Gastrocnemius medialis (tissue), 4 donors: ENCODE measurements at regions not wholly inside any gene's neighbourhood (a gene's known extent, or its start where the extent isn't known, plus 50 kb on each side); places are given as distances from the start of the nearest gene placed in this dataset.

Source experiments
- ATAC-seq, 2 donors: fragments of 150-250 bp; one replicate each; pipeline ENCODE4 v1.9.1; 2016
- DNase-seq, 2 donors: peaks; one replicate each; pipeline ENCODE4 v3.0.0-alpha.2; 2019
- H3K27ac ChIP-seq, 4 donors: fragments of 200-600 bp; sonication (generic); 1 replicate in 1 of 4; 2 replicates in 3 of 4; pipeline ENCODE4 v1.5.1; 2016 to 2018; ENCODE audit warnings: mild to moderate bottlenecking in 2 of 4, moderate library complexity in 1 of 4
- H3K27me3 ChIP-seq, 3 donors: fragments of 200-600 bp; sonication (generic) in 2 of 3; 1 replicate in 1 of 3; 2 replicates in 2 of 3; pipeline versions ENCODE4 v1.5.1 to v1.6.0; 2016 to 2019; ENCODE audit warnings: mild to moderate bottlenecking in 1 of 3, moderate library complexity in 1 of 3
- H3K36me3 ChIP-seq, 2 donors: fragments of 200-600 bp; sonication (generic) in 1 of 2; one replicate each; pipeline ENCODE4 v1.5.1; 2017 to 2018
- H3K4me1 ChIP-seq, 2 donors: fragments of 200-600 bp; sonication (generic) in 1 of 2; one replicate each; pipeline ENCODE4 v1.5.1; 2016 to 2017; ENCODE audit warnings: mild to moderate bottlenecking in 2 of 2
- H3K4me3 ChIP-seq, 4 donors: fragments of 200-600 bp; sonication (generic) in 3 of 4; 1 replicate in 1 of 4; 2 replicates in 3 of 4; pipeline ENCODE4 v1.5.1; 2016 to 2019; ENCODE audit warnings: mild to moderate bottlenecking in 2 of 4
- H3K9me3 ChIP-seq, 3 donors: fragments of 200-600 bp; sonication (generic) in 2 of 3; 1 replicate in 1 of 3; 2 replicates in 2 of 3; pipeline ENCODE4 v1.5.1; 2016 to 2019
- CTCF ChIP-seq, 5 experiments: fragments of 450-650 bp in 3 of 5; fragments of 200-600 bp in 2 of 5; sonication (generic) in 2 of 5; IDR thresholded peaks in 4 of 5; conservative IDR thresholded peaks in 1 of 5; 1 replicate in 4 of 5; 2 replicates in 1 of 5; pipeline ENCODE4 v1.5.1; 2016 to 2019; ENCODE audit warnings: antibody characterized with exemption in 5 of 5, mild to moderate bottlenecking in 3 of 5, moderate library complexity in 3 of 5
- POLR2A ChIP-seq, 2 donors: fragments of 450-650 bp; IDR thresholded peaks; one replicate each; pipeline ENCODE4 v1.6.1; 2017; ENCODE audit warnings: antibody characterized with exemption in 2 of 2, mild to moderate bottlenecking in 2 of 2, moderate library complexity in 2 of 2
- in situ Hi-C, 4 donors: fragments of 200-750 bp; cut with MboI; loops; one replicate each; pipeline versions ENCODE4 v1.15.0 to v1.8.0; 2017; ENCODE audit warnings: low sequenced_read_pairs in 4 of 4
- intact Hi-C: fragments of 100-400 bp; cut with DNase I; formaldehyde crosslinking; loops from one replicate; pipeline ENCODE4 v1.15.1; 2023; ENCODE audit warnings: low total_unique reads

DNA sequence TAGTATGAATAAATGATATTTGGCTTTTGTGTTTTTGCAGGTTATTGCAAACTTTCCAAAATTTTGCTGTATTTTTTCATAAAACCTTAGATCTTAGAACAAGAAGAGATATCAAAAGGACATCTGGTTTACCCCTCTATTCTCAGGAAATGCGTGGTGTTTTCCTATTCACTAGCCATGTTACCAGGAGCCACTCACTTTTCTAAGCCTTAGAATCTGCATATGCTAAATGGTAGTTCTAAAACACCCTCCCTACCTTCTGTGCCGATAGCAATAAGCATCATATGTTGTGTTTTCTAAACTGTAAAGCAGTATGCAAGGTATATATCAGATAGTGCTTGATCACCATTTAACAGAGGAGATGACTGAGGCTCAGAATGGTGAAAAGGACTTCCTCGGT, 715.0 kb upstream of the CELF2 start:
- no peaks in the 10 kb centered on the region for H3K9me3 ChIP-seq
- intact Hi-C loops = no loop called here
- no peaks in the 10 kb centered on the region for H3K27me3 ChIP-seq
- in situ Hi-C loops = no loop called here
- DNase-seq = no peak
- H3K27ac ChIP-seq = no peak overlapping the region
- H3K4me3 ChIP-seq = no peak overlapping the region
- no peaks in the 10 kb centered on the region for H3K36me3 ChIP-seq
- TF ChIP-seq POLR2A (IDR thresholded peaks at IDR 0.05) (no peak), CTCF (IDR thresholded peaks at IDR 0.05 in 4 of 5, conservative IDR thresholded peaks at IDR 0.05 in 1 of 5) (no peak)
- ATAC-seq = no peak
- H3K4me1 ChIP-seq = no peaks in the 10 kb centered on the region

GRCh38 chr10:10307036-10307435, 710.6 kb upstream of the CELF2 start:
- in situ Hi-C loops = no loop called here
- H3K9me3 ChIP-seq = no peaks in the 10 kb centered on the region
- intact Hi-C loops = no loop called here
- H3K27ac ChIP-seq = no peak overlapping the region
- H3K4me1 ChIP-seq = no peaks in the 10 kb centered on the region
- no peak for TF ChIP-seq POLR2A (IDR thresholded peaks at IDR 0.05)
- no peak for TF ChIP-seq CTCF (IDR thresholded peaks at IDR 0.05 in 4 of 5, conservative IDR thresholded peaks at IDR 0.05 in 1 of 5)
- no peak overlapping the region for H3K4me3 ChIP-seq
- ATAC-seq (no peak), DNase-seq (no peak)
- H3K36me3 ChIP-seq = no peaks in the 10 kb centered on the region
- H3K27me3 ChIP-seq = no peaks in the 10 kb centered on the region

DNA sequence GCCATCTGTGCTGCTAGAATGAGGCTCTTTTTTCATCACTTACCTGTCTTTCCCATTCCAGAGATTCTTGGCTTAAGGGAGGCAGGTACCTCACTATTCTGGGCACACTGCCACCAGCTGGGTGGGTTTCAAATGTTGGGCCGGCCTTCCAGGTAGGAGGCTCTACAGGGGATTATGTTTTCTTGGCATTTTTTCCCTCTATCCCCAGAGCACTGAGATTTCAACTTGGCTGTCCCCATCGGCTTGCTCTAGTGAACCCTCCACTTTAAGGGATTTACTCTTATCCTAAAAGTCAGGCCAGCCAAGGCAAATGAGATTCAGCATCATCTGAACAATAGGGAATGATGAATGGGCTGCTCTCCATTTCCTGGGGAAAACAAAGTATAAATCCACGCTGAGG, 710.1 kb upstream of the CELF2 start:
- H3K27me3 ChIP-seq = no peaks in the 10 kb centered on the region
- H3K36me3 ChIP-seq = no peaks in the 10 kb centered on the region
- intact Hi-C loops (no loop called here), in situ Hi-C loops (no loop called here)
- TF ChIP-seq CTCF (IDR thresholded peaks at IDR 0.05 in 4 of 5, conservative IDR thresholded peaks at IDR 0.05 in 1 of 5) (no peak), POLR2A (IDR thresholded peaks at IDR 0.05) (no peak)
- no peak overlapping the region for H3K4me3 ChIP-seq
- DNase-seq (no peak), ATAC-seq (no peak)
- no peaks in the 10 kb centered on the region for H3K9me3 ChIP-seq
- no peak overlapping the region for H3K27ac ChIP-seq
- H3K4me1 ChIP-seq = no peaks in the 10 kb centered on the region

GRCh38 chr10:10310498-10310897, 707.2 kb upstream of the CELF2 start:
- Histone ChIP-seq H3K9me3 (no peaks in the 10 kb centered on the region), H3K27ac (no peak overlapping the region), H3K4me1 (no peaks in the 10 kb centered on the region), H3K36me3 (no peaks in the 10 kb centered on the region), H3K27me3 (no peaks in the 10 kb centered on the region), H3K4me3 (no peak overlapping the region)
- TF ChIP-seq CTCF (IDR thresholded peaks at IDR 0.05 in 4 of 5, conservative IDR thresholded peaks at IDR 0.05 in 1 of 5) (no peak), POLR2A (IDR thresholded peaks at IDR 0.05) (no peak)
- ATAC-seq (no peak), DNase-seq (no peak)
- in situ Hi-C loops (no loop called here), intact Hi-C loops (no loop called here)

DNA sequence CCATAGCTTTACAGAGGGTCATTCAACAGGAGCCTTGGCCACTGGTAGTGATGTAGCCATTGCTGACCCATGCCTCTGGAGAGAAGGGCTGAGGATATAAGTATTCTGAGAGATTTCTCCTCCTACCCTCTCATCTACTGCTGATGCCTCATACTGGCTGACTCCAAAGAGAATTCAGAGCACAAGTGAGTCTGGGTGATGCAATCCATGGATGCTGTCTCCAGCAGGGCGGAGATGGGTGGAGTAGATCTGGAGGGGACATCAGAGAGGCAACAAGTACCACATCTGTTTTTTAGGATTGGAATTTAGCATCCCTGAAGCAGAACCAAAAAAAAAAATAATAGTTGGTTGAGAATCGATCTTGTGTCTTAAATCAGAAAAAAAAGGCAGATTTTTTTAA, 705.7 kb upstream of the CELF2 start:
- H3K27ac ChIP-seq = no peak overlapping the region
- no peak overlapping the region for H3K4me3 ChIP-seq
- in situ Hi-C loops (no loop called here), intact Hi-C loops (no loop called here)
- ATAC-seq (no peak), DNase-seq (no peak)
- no peaks in the 10 kb centered on the region for H3K27me3 ChIP-seq
- H3K36me3 ChIP-seq = no peaks in the 10 kb centered on the region
- H3K4me1 ChIP-seq = no peaks in the 10 kb centered on the region
- H3K9me3 ChIP-seq = no peaks in the 10 kb centered on the region
- TF ChIP-seq POLR2A (IDR thresholded peaks at IDR 0.05) (no peak), CTCF (IDR thresholded peaks at IDR 0.05 in 4 of 5, conservative IDR thresholded peaks at IDR 0.05 in 1 of 5) (no peak)
